A673 (cell line): ENCODE measurements at regions not wholly inside any gene's neighbourhood (a gene's known extent, or its start where the extent isn't known, plus 50 kb on each side); places are given as distances from the start of the nearest gene placed in this dataset.

Source experiments
- CTCF ChIP-seq: fragments of 300-800, 200-600 bp; sonication (generic); conservative IDR thresholded peaks from 2 replicates; pipeline ENCODE4 v1.5.1; 2017; ENCODE audit warnings: low read depth, mild to moderate bottlenecking, antibody characterized with exemption, low read length, moderate library complexity, mixed read lengths
- EZH2 ChIP-seq: fragments of 200-600 bp; sonication (generic); IDR thresholded peaks from 2 replicates; pipeline ENCODE4 v1.6.1; 2017; ENCODE audit warnings: borderline replicate concordance, low read depth, mild to moderate bottlenecking, mixed read lengths, antibody characterized with exemption, low read length; ENCODE audit not compliant: poor library complexity, severe bottlenecking

- no peak for TF ChIP-seq EZH2
- TF ChIP-seq CTCF = no peak
Observed at GRCh38 chr1:244246334-244246733, 195.3 kb downstream of the ZBTB18 start.
